HepG2 (cell line): ENCODE measurements at regions not wholly inside any gene's neighbourhood (a gene's known extent, or its start where the extent isn't known, plus 50 kb on each side); places are given as distances from the start of the nearest gene placed in this dataset.

Experiments used
- ATAC-seq: fragments of 200-7000 bp; cut with Tn5 transposase; 3 replicates; pipeline ENCODE4 v1.9.1; 2020; ENCODE audit warnings: mild to moderate bottlenecking, moderate library complexity
- BruUV-seq: library from RNA; stranded (reverse); fragments of 400-500 nt; replicated peaks from 2 replicates; lab custom pipeline; 2021; lab: Mats Ljungman, UMichigan
- CTCF ChIA-PET: fragments of 300-600 bp; formaldehyde crosslinking; extraction: SDS; loops from one replicate; lab custom pipeline; 2021; ENCODE audit warnings: low total read pairs, inconsistent platforms, low intra/inter-chr PET ratio; lab: Yijun Ruan, JAX
- POLR2A ChIA-PET: fragments of 350-600 bp; sonication (Branson Sonifier 250); formaldehyde crosslinking; loops from one replicate; lab custom pipeline; 2020; ENCODE audit warnings: antibody characterized with exemption, inconsistent platforms; lab: Yijun Ruan, JAX
- DNase-seq: peaks from one replicate; pipeline ENCODE4 v3.0.0-alpha.2; 2015; ENCODE audit warnings: low spot score
- FAIRE-seq: peaks from 3 replicates; lab custom pipeline; 2011; peaks lifted over from hg19 to GRCh38; lab: Jason Lieb, UNC
- H2AFZ ChIP-seq: one replicate; pipeline ENCODE4 v1.6.1; 2011; ENCODE audit warnings: low read length, inconsistent platforms
- H3K27ac ChIP-seq: fragments of 300-600 bp; 3 replicates; pipeline ENCODE4 v1.8.0; 2011; ENCODE audit warnings: mixed run types, mild to moderate bottlenecking, mixed read lengths, low read length, inconsistent platforms; ENCODE audit not compliant: insufficient read depth; ENCODE audit errors: extremely low read length
- H3K27me3 ChIP-seq, 2 experiments: fragments of 200-600 bp in 1 of 2; 2 replicates in 1 of 2; 3 replicates in 1 of 2; pipeline versions ENCODE4 v1.6.0 to v1.8.0; 2011; ENCODE audit warnings: low read length in 2 of 2, mild to moderate bottlenecking in 2 of 2, moderate library complexity in 2 of 2, inconsistent platforms in 1 of 2; ENCODE audit not compliant: insufficient read depth in 2 of 2, control insufficient read depth in 1 of 2
- H3K36me3 ChIP-seq, 2 experiments: fragments of 200-600 bp in 1 of 2; replicated peaks in 1 of 2; 2 replicates in 1 of 2; 3 replicates in 1 of 2; pipeline versions ENCODE4 v1.5.1 to v1.8.0; 2011; ENCODE audit warnings: low read length in 2 of 2, inconsistent platforms in 1 of 2; ENCODE audit not compliant: insufficient read depth in 2 of 2, control insufficient read depth in 1 of 2
- H3K4me1 ChIP-seq: 2 replicates; pipeline ENCODE4 v1.5.1; 2012; ENCODE audit warnings: low read length, inconsistent platforms; ENCODE audit not compliant: insufficient read depth
- H3K4me2 ChIP-seq: 2 replicates; pipeline ENCODE4 v1.6.0; 2011; ENCODE audit warnings: low read depth, low read length, inconsistent platforms
- H3K4me3 ChIP-seq, 3 experiments: fragments of 200-600 bp in 1 of 3; sonication (generic), shearing (Covaris generic) in 1 of 3; replicated peaks in 1 of 3; 2 replicates each; pipeline ENCODE4 v1.5.1; 2011 to 2016; ENCODE audit warnings: low read length in 3 of 3, inconsistent platforms in 2 of 3, low read depth in 2 of 3, mild to moderate bottlenecking in 2 of 3, control low read depth in 1 of 3, mixed read lengths in 1 of 3; ENCODE audit not compliant: insufficient read depth in 1 of 3
- H3K79me2 ChIP-seq: one replicate; pipeline ENCODE4 v1.6.1; 2011; ENCODE audit warnings: low read length, inconsistent platforms; ENCODE audit not compliant: insufficient read depth
- H3K9ac ChIP-seq: 2 replicates; pipeline ENCODE4 v1.6.0; 2011; ENCODE audit warnings: mild to moderate bottlenecking, low read depth, low read length, inconsistent platforms; ENCODE audit not compliant: insufficient read depth
- H3K9me3 ChIP-seq: 2 replicates; pipeline ENCODE4 v1.5.1; 2012; ENCODE audit warnings: mild to moderate bottlenecking, low read length
- H4K20me1 ChIP-seq: 2 replicates; pipeline ENCODE4 v1.6.0; 2011; ENCODE audit warnings: inconsistent platforms, mild to moderate bottlenecking, low read length, moderate library complexity; ENCODE audit not compliant: insufficient read depth
- CREB3 ChIP-seq: sonication (generic); formaldehyde crosslinking; IDR thresholded peaks from 2 replicates; pipeline ENCODE4 v1.5.0; 2020; ENCODE audit warnings: missing genetic modification reagents
- GPN1 ChIP-seq: sonication (generic); formaldehyde crosslinking; IDR thresholded peaks from 2 replicates; pipeline ENCODE4 v1.5.1; 2020; ENCODE audit warnings: missing genetic modification reagents, borderline replicate concordance
- MAX ChIP-seq: IDR thresholded peaks from 2 replicates; pipeline ENCODE4 v1.6.1; 2012; ENCODE audit warnings: inconsistent platforms
- MNT ChIP-seq: fragments of 450-650 bp; IDR thresholded peaks from 2 replicates; pipeline ENCODE4 v1.6.1; 2016
- MXD4 ChIP-seq: IDR thresholded peaks from 2 replicates; pipeline ENCODE4 v1.6.1; 2016; ENCODE audit warnings: mild to moderate bottlenecking, missing biosample characterization, missing genetic modification reagents
- PAX8 ChIP-seq: sonication (generic); formaldehyde crosslinking; IDR thresholded peaks from 2 replicates; pipeline ENCODE4 v1.8.0; 2022; ENCODE audit warnings: mild to moderate bottlenecking, missing genetic modification reagents, borderline replicate concordance
- SALL2 ChIP-seq: sonication (generic); formaldehyde crosslinking; IDR thresholded peaks from 2 replicates; pipeline ENCODE4 v1.8.1; 2023; ENCODE audit warnings: mild to moderate bottlenecking, missing genetic modification reagents, inconsistent platforms
- SOX5 ChIP-seq: IDR thresholded peaks from 2 replicates; pipeline ENCODE4 v1.6.1; 2016; ENCODE audit warnings: borderline replicate concordance
- ZFYVE20 ChIP-seq: sonication (generic); formaldehyde crosslinking; IDR thresholded peaks from 2 replicates; pipeline ENCODE4 v1.8.0; 2023; ENCODE audit warnings: low read depth, mild to moderate bottlenecking, moderate library complexity, missing genetic modification reagents, borderline replicate concordance
- ZNF546 ChIP-seq: sonication (generic); formaldehyde crosslinking; conservative IDR thresholded peaks from 2 replicates; pipeline ENCODE4 v1.8.1; 2023; ENCODE audit warnings: mild to moderate bottlenecking, missing genetic modification reagents
- ZNF7 ChIP-seq: IDR thresholded peaks from 2 replicates; pipeline ENCODE4 v1.6.1; 2016; ENCODE audit warnings: missing biosample characterization, missing genetic modification reagents
- WGBS: methylation state at CpG from one replicate; pipeline ENCODE4 v1.1.6; 2017; ENCODE audit warnings: low lambda C conversion rate; 5-methylcytosine and 5-hydroxymethylcytosine counted together
- in situ Hi-C: cut with HindIII; loops from 2 replicates; pipeline ENCODE4 v1.10.0; 2017; ENCODE audit warnings: low pct_unique_long_range_greater_than_20kb; ENCODE audit not compliant: extremely low pct_ligation_motif_present
- intact Hi-C: fragments of 100-400 bp; cut with micrococcal nuclease; formaldehyde crosslinking; loops from one replicate; pipeline ENCODE4 v1.10.0; 2022; ENCODE audit not compliant: unreplicated experiment

GRCh38 chr3:13715961-13716360 lies 163.9 kb downstream of the WNT7A start (continued):
- TF ChIP-seq ZNF546 (CRISPR knock-in tag) (no peak), GPN1 (CRISPR knock-in tag) (no peak), ZFYVE20 (CRISPR knock-in tag) (no peak), SOX5 (CRISPR knock-in tag) (no peak), SALL2 (CRISPR knock-in tag) (no peak), ZNF7 (no peak), CREB3 (no peak), MAX (no peak), PAX8 (CRISPR knock-in tag) (no peak)

- in situ Hi-C loops (no loop called here), intact Hi-C loops (no loop called here)
- Histone ChIP-seq H3K9me3 (no peaks in the 10 kb centered on the region), H2AFZ (no peak overlapping the region), H4K20me1 (no peaks in the 10 kb centered on the region), H3K4me3 (no peak overlapping the region), H3K36me3 (no peaks in the 10 kb centered on the region), H3K27me3 (no peaks in the 10 kb centered on the region), H3K9ac (no peak overlapping the region), H3K4me2 (no peak overlapping the region), H3K79me2 (no peaks in the 10 kb centered on the region)
- no peak for ATAC-seq
- ChIA-PET CTCF (no interaction called here), POLR2A (no interaction called here)
- BruUV-seq, result no TSS peak
- 0% methylated on average over 4 of the region's 4 CpGs for WGBS
- no peak for DNase-seq
- FAIRE-seq, result no peak
- no peak for TF ChIP-seq MXD4
- TF ChIP-seq MNT, result peak; percentile 58; the same call in 1 of the 2 replicates
- TF ChIP-seq, all 625 proteins: peak for 1
- peaks cover 16% of the 10 kb centered on the region for H3K4me1 ChIP-seq
- H3K27ac ChIP-seq, result no peak overlapping the region
These were observed 164.5 kb downstream of the WNT7A start for GRCh38 chr3:13715167-13715954.
